H1 (cell line): ENCODE measurements at regions not wholly inside any gene's neighbourhood (a gene's known extent, or its start where the extent isn't known, plus 50 kb on each side); places are given as distances from the start of the nearest gene placed in this dataset.

Experiments
- CHD2 ChIP-seq: IDR thresholded peaks from 2 replicates; pipeline ENCODE4 v1.6.1; 2012; ENCODE audit warnings: low read length, improper control_type of control experiment
- KDM5A ChIP-seq: fragments of 200-600 bp; IDR thresholded peaks from 2 replicates; pipeline ENCODE4 v1.7.1; 2012; ENCODE audit warnings: mild to moderate bottlenecking, low read length, inconsistent platforms, mixed read lengths
- SRF ChIP-seq: IDR thresholded peaks from 2 replicates; pipeline ENCODE4 v1.6.1; 2011; ENCODE audit warnings: mild to moderate bottlenecking, low read depth, low read length, moderate library complexity
- TCF12 ChIP-seq: IDR thresholded peaks from 2 replicates; pipeline ENCODE4 v1.6.1; 2011; ENCODE audit warnings: low read depth, mild to moderate bottlenecking, low read length

DNA sequence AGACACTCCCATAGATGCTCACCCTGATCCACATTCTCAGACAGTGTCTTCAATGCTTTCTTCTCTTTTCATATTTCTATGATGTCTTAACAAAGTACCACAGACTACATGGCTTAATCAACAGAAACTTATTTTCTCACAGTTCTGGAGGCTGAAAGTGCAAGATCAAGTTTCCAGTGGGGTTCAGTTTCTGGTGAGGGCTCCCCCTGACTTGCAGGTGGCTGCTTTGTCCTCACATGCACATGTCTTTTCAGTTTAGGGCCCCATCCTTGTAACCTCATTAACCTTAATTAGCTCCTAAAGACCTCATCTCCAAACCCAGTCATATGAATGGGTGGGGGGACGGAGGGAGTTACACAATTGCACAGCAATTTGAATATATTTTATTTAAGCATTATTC, 335.8 kb downstream of the AASDHPPT start (continued):
- no peak for TF ChIP-seq TCF12
- TF ChIP-seq KDM5A, result no peak
- TF ChIP-seq SRF, result no peak
- TF ChIP-seq CHD2, result no peak
